Fibroblast of mammary gland (primary cell): ENCODE measurements at regions not wholly inside any gene's neighbourhood (a gene's known extent, or its start where the extent isn't known, plus 50 kb on each side); places are given as distances from the start of the nearest gene placed in this dataset.
"Not testable (repeated sequence)": the region's sequence is repeated elsewhere in the genome, so short reads cannot be mapped to it uniquely, and the experiment has no call there.

ENCODE experiments used
- DNase-seq: peaks from one replicate; pipeline ENCODE4 v3.0.0-alpha.2; 2010; ENCODE audit warnings: low read depth
- H3K4me3 ChIP-seq: 2 replicates; pipeline ENCODE4 v1.5.1; 2011; ENCODE audit warnings: low read depth, mild to moderate bottlenecking, low read length, moderate library complexity; ENCODE audit not compliant: control insufficient read depth
- TF ChIP-seq, protein P1 (sequence below): conservative IDR thresholded peaks from 2 replicates; pipeline ENCODE4 v1.5.1; 2011; ENCODE audit warnings: low read depth, low read length, inconsistent platforms; ENCODE audit not compliant: control insufficient read depth, insufficient read depth

GRCh38 chr12:67783393-67783792, 134.8 kb downstream of the DYRK2 start:
- no peak for DNase-seq
- H3K4me3 ChIP-seq = no peak overlapping the region
- TF ChIP-seq, protein P1, sequence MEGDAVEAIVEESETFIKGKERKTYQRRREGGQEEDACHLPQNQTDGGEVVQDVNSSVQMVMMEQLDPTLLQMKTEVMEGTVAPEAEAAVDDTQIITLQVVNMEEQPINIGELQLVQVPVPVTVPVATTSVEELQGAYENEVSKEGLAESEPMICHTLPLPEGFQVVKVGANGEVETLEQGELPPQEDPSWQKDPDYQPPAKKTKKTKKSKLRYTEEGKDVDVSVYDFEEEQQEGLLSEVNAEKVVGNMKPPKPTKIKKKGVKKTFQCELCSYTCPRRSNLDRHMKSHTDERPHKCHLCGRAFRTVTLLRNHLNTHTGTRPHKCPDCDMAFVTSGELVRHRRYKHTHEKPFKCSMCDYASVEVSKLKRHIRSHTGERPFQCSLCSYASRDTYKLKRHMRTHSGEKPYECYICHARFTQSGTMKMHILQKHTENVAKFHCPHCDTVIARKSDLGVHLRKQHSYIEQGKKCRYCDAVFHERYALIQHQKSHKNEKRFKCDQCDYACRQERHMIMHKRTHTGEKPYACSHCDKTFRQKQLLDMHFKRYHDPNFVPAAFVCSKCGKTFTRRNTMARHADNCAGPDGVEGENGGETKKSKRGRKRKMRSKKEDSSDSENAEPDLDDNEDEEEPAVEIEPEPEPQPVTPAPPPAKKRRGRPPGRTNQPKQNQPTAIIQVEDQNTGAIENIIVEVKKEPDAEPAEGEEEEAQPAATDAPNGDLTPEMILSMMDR = no peak

DNA sequence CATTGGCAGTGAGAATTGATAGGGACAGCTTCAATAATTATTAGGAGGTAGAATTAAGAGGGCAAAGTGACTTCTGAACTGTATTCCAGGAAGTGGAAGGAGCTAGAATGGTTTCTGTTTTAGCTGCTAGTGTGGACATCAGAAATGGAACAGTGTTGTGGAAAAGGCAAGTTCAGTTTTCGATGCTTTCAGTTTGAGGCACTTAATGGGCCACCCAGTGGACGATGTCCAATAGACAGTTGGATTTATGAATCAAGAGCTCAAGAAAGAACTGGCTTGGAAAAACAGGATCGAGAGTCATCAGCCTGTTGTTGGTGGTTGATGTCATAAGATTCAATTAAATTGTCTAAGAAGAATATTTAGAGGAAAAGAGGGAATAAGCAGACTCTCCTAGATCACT, 136.3 kb downstream of the DYRK2 start:
- DNase-seq = peak; percentile 31
- TF ChIP-seq, protein P1 = no peak
- no peak overlapping the region for H3K4me3 ChIP-seq

DNA sequence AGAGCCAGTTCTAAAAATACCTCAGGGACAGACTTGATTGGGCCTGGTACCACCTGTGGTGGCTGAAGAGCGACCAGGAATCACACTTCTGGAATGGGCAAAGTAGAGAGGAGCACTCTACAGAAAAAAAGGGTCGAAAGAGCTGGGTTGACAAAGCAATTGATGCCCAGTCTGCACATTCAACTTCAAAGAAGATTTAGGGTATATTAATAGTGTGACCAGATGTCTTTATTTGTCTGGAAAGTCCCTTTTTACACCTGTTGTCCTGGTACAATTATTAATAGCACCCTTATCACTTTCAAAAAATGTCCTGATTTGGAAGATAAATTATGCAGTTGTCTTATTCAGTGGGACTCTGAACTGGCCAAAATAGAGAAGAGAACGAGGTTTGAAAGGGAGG, 137.5 kb downstream of the DYRK2 start:
- no peak for DNase-seq
- TF ChIP-seq, protein P1 = no peak
- H3K4me3 ChIP-seq = no peak overlapping the region

DNA sequence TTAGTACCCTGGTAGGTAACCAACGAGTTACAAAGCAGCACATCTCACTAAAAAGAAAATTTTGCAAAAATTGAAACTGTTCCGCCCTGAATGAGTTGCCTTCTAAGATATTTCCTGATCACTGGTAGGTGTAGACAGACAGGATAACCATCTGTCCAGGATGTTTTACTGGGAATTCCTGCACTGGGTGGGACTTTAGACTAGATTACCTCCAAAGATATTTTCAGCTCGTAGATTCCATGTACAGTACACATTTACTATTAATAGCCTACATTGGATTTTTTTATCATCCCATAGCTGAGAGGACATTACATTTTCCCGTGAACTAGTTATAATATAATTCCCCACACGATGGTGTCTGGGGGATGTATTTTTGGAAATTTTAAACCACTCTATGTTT, 139.6 kb downstream of the DYRK2 start:
- no peak overlapping the region for H3K4me3 ChIP-seq
- DNase-seq = no peak
- TF ChIP-seq, protein P1 = no peak

DNA sequence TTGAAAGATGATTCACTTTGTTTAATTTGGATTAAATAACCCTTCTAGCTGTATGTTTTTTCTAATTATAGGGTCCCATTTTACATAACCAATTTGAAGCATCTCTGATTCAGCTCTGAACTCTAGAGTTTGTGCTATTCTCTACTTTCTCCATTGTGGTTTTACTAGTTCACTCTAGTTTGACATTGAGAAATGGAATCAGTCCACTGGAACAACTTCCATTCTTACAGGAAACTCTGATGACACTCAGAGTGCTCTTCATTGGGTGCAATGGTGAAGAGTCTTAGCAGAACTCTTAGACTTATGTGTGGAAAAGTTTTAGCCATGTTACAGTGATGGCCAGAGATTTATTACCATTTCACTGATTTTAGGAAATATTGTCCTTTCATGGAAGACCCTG, 140.7 kb downstream of the DYRK2 start:
- H3K4me3 ChIP-seq = no peak overlapping the region
- no peak for DNase-seq
- TF ChIP-seq, protein P1 = no peak

DNA sequence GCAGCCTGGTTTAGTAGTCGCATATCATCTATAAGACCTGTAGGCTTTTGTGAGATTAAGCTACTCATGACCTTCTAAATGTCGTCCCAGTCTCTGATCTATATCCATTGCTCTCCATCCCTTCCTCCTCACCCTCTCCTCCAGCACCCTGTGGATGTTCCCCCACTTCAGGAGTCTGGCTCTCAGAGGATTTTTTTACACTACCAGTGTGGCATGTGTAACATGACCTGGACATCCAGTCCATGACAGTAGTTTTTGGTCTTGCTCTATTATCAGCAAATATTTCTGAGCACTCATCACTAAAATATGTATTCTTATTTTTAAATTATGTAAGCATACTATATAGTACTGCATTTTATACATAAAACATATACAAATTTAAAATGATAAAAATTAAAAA, 142.1 kb downstream of the DYRK2 start:
- TF ChIP-seq, protein P1 = no peak
- H3K4me3 ChIP-seq = no peak overlapping the region
- DNase-seq = no peak

- H3K4me3 ChIP-seq, DNase-seq: not testable (repeated sequence)
Observed at GRCh38 chr12:67791362-67791761, 142.8 kb downstream of the DYRK2 start.

- DNase-seq = no peak
- H3K4me3 ChIP-seq = no peak overlapping the region
- TF ChIP-seq, protein P1 = no peak
Observed at GRCh38 chr12:67792185-67792584, 143.6 kb downstream of the DYRK2 start.
